Stimulated activated CD4-positive, alpha-beta T cell treated with anti-CD3 and anti-CD28 coated beads, Interleukin-4, amount 100 ng/mL, for 4 hours (primary cell): ENCODE measurements at regions not wholly inside any gene's neighbourhood (a gene's known extent, or its start where the extent isn't known, plus 50 kb on each side); places are given as distances from the start of the nearest gene placed in this dataset.
"Not testable (repeated sequence)": the region's sequence is repeated elsewhere in the genome, so short reads cannot be mapped to it uniquely, and the experiment has no call there.

ENCODE experiments used
- DNase-seq, 2 experiments: peaks; one replicate each; pipeline ENCODE4 v3.0.0-alpha.2; 2020

- no peak for DNase-seq
These were observed 895.8 kb downstream of the RPS29 start for GRCh38 chr14:48690349-48690748.

- DNase-seq, result no peak
These were observed 899.5 kb downstream of the RPS29 start for GRCh38 chr14:48686650-48687049.

GRCh38 chr14:48672506-48672905 lies 913.7 kb downstream of the RPS29 start:
- DNase-seq, result no peak

- DNase-seq, result no peak
These were observed 915.2 kb downstream of the RPS29 start for GRCh38 chr14:48670939-48671338.

- no peak for DNase-seq
These were observed 920.9 kb downstream of the RPS29 start for GRCh38 chr14:48665077-48665784.

- no peak for DNase-seq
These were observed 942.9 kb downstream of the RPS29 start for GRCh38 chr14:48643241-48643640.

GRCh38 chr14:48628870-48629269 lies 953.5 kb upstream of the MDGA2 start:
- DNase-seq, result no peak

- no peak for DNase-seq
These were observed 947.6 kb upstream of the MDGA2 start for GRCh38 chr14:48622980-48623379.

GRCh38 chr14:48618057-48618456 lies 942.7 kb upstream of the MDGA2 start:
- no peak for DNase-seq

- no peak for DNase-seq
These were observed 941.5 kb upstream of the MDGA2 start for GRCh38 chr14:48616931-48617330.

GRCh38 chr14:48615618-48616017 lies 940.2 kb upstream of the MDGA2 start:
- no peak for DNase-seq

GRCh38 chr14:48614003-48614402 lies 938.6 kb upstream of the MDGA2 start:
- DNase-seq, result no peak

- DNase-seq, result not testable (repeated sequence)
These were observed 931.6 kb upstream of the MDGA2 start for GRCh38 chr14:48606960-48607359.

GRCh38 chr14:48598458-48598857 lies 923.1 kb upstream of the MDGA2 start:
- DNase-seq, result no peak

- DNase-seq, result no peak
These were observed 910.7 kb upstream of the MDGA2 start for GRCh38 chr14:48586099-48586498.

- DNase-seq, result no peak
These were observed 908.6 kb upstream of the MDGA2 start for GRCh38 chr14:48584031-48584430.

GRCh38 chr14:48582938-48583337 lies 907.5 kb upstream of the MDGA2 start:
- DNase-seq, result no peak

- no peak for DNase-seq
These were observed 905.3 kb upstream of the MDGA2 start for GRCh38 chr14:48580692-48581091.

GRCh38 chr14:48575772-48576171 lies 900.4 kb upstream of the MDGA2 start:
- DNase-seq, result no peak

- DNase-seq, result no peak
These were observed 893.3 kb upstream of the MDGA2 start for GRCh38 chr14:48568688-48569087.

- DNase-seq, result no peak
These were observed 892.8 kb upstream of the MDGA2 start for GRCh38 chr14:48568252-48568651.

GRCh38 chr14:48563489-48563888 lies 888.1 kb upstream of the MDGA2 start:
- no peak for DNase-seq

GRCh38 chr14:48561438-48561837 lies 886.0 kb upstream of the MDGA2 start:
- DNase-seq, result not testable (repeated sequence)

- no peak for DNase-seq
These were observed 885.0 kb upstream of the MDGA2 start for GRCh38 chr14:48560421-48560820.

GRCh38 chr14:48553443-48553842 lies 878.0 kb upstream of the MDGA2 start:
- no peak for DNase-seq
